OCI-LY3 (cell line): ENCODE measurements at regions not wholly inside any gene's neighbourhood (a gene's known extent, or its start where the extent isn't known, plus 50 kb on each side); places are given as distances from the start of the nearest gene placed in this dataset.

Experiments
- H2AFZ ChIP-seq: fragments of 200-600, 300-600 bp; shearing (Covaris generic); 2 replicates; pipeline ENCODE4 v1.6.0; 2014; ENCODE audit warnings: antibody characterized with exemption, low read depth, low read length
- H3K27ac ChIP-seq: fragments of 200-600, 300-600 bp; sonication (generic); 2 replicates; pipeline ENCODE4 v1.5.1; 2014; ENCODE audit warnings: mild to moderate bottlenecking, low read length, moderate library complexity, mixed read lengths
- H3K27me3 ChIP-seq: fragments of 200-600, 300-600 bp; sonication (generic); 2 replicates; pipeline ENCODE4 v1.6.1; 2014; ENCODE audit warnings: low read depth, low read length, mixed read lengths
- H3K36me3 ChIP-seq: fragments of 200-600, 300-600 bp; sonication (generic); replicated peaks from 2 replicates; pipeline ENCODE3; 2014; ENCODE audit warnings: low read depth, low read length, mixed read lengths
- H3K4me1 ChIP-seq: fragments of 300-600, 200-600 bp; sonication (generic); 2 replicates; pipeline ENCODE4 v1.6.1; 2014; ENCODE audit warnings: low read length, mixed read lengths
- H3K4me2 ChIP-seq: fragments of 200-600, 300-600 bp; sonication (generic); 2 replicates; pipeline ENCODE4 v1.6.1; 2014; ENCODE audit warnings: low read length, mixed read lengths
- H3K4me3 ChIP-seq: fragments of 300-600, 200-600 bp; sonication (generic); 2 replicates; pipeline ENCODE4 v1.5.1; 2014; ENCODE audit warnings: antibody characterized with exemption, mild to moderate bottlenecking, low read length, moderate library complexity
- H3K79me2 ChIP-seq: fragments of 300-600, 200-600 bp; shearing (Covaris generic); 2 replicates; pipeline ENCODE4 v1.6.1; 2014; ENCODE audit warnings: mild to moderate bottlenecking, low read length, mixed read lengths
- H3K9ac ChIP-seq: fragments of 300-600, 200-600 bp; shearing (Covaris generic); 2 replicates; pipeline ENCODE4 v1.6.0; 2014; ENCODE audit warnings: mild to moderate bottlenecking, low read length, moderate library complexity
- H3K9me3 ChIP-seq: fragments of 200-600, 300-600 bp; shearing (Covaris generic); 2 replicates; pipeline ENCODE4 v1.6.1; 2014; ENCODE audit warnings: low read length, mixed read lengths; ENCODE audit not compliant: insufficient read depth
- H4K20me1 ChIP-seq: fragments of 200-600, 300-600 bp; sonication (generic); 2 replicates; pipeline ENCODE4 v1.6.1; 2016; ENCODE audit warnings: low read length, mixed read lengths; ENCODE audit not compliant: insufficient read depth
- EZH2phosphoT487 ChIP-seq: fragments of 200-600 bp; shearing (Covaris generic); IDR thresholded peaks from 2 replicates; pipeline ENCODE4 v1.6.1; 2018; ENCODE audit warnings: antibody characterized with exemption, mixed run types, low read depth
- TF ChIP-seq, protein P1 (sequence below): fragments of 200-600, 300-600 bp; sonication (generic); IDR thresholded peaks from 2 replicates; pipeline ENCODE4 v1.5.1; 2014; ENCODE audit warnings: antibody characterized with exemption, low read length, low read depth

DNA sequence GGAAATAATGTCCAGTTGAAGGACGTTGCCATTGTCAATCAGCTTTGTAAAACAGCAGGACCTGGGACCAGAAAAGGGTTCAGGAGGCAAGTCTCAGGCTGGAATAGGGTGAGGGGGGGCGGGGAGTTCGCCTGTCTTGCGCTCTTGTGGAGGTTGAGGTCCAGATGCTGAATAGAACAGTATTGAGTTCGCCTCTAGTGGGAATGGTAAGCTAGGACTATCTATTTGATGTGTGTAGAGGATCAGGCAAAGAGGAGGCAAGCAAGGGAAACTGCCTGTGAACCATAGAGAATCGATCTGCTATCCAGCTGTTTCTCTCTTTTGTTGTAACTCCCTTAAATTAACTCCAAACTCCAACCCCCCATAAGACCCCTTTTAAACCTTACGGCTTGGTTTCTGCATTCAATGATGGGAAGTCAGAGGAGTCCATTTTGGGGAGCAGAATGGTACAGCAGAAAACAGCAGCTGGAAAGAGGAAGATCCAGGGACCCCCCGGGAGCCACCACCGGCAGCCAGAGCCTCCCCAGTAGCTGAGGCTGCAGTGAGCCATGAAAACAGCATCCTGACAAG is 133.7 kb downstream of the SLC28A3 start:
- H4K20me1 ChIP-seq, result no peaks in the 10 kb centered on the region
- H3K79me2 ChIP-seq, result no peaks in the 10 kb centered on the region
- no peak overlapping the region; the same call in 1 of the 2 replicates for H3K4me2 ChIP-seq
- H3K9me3 ChIP-seq, result no peaks in the 10 kb centered on the region
- no peaks in the 10 kb centered on the region for H3K36me3 ChIP-seq
- no peak for TF ChIP-seq EZH2phosphoT487
- TF ChIP-seq, protein P1, sequence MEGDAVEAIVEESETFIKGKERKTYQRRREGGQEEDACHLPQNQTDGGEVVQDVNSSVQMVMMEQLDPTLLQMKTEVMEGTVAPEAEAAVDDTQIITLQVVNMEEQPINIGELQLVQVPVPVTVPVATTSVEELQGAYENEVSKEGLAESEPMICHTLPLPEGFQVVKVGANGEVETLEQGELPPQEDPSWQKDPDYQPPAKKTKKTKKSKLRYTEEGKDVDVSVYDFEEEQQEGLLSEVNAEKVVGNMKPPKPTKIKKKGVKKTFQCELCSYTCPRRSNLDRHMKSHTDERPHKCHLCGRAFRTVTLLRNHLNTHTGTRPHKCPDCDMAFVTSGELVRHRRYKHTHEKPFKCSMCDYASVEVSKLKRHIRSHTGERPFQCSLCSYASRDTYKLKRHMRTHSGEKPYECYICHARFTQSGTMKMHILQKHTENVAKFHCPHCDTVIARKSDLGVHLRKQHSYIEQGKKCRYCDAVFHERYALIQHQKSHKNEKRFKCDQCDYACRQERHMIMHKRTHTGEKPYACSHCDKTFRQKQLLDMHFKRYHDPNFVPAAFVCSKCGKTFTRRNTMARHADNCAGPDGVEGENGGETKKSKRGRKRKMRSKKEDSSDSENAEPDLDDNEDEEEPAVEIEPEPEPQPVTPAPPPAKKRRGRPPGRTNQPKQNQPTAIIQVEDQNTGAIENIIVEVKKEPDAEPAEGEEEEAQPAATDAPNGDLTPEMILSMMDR, result no peak
- no peak overlapping the region for H3K4me3 ChIP-seq
- no peaks in the 10 kb centered on the region; the same call in 1 of the 2 replicates for H3K27me3 ChIP-seq
- H2AFZ ChIP-seq, result 0 out of 2 replicates have a peak overlapping the region, but pooled peaks have one; percentile 4
- no peaks in the 10 kb centered on the region for H3K4me1 ChIP-seq
- no peak overlapping the region for H3K9ac ChIP-seq
- H3K27ac ChIP-seq, result no peak overlapping the region

- H3K4me3 ChIP-seq, result no peak overlapping the region
- H3K9ac ChIP-seq, result no peak overlapping the region
- H3K4me1 ChIP-seq, result no peaks in the 10 kb centered on the region
- no peaks in the 10 kb centered on the region for H3K9me3 ChIP-seq
- no peaks in the 10 kb centered on the region for H3K79me2 ChIP-seq
- peak overlapping the region; percentile 4; the same call in 1 of the 2 replicates for H2AFZ ChIP-seq
- H3K27ac ChIP-seq, result no peak overlapping the region
- no peaks in the 10 kb centered on the region; the same call in 1 of the 2 replicates for H3K27me3 ChIP-seq
- H3K36me3 ChIP-seq, result no peaks in the 10 kb centered on the region
- H3K4me2 ChIP-seq, result no peak overlapping the region; the same call in 1 of the 2 replicates
- no peaks in the 10 kb centered on the region for H4K20me1 ChIP-seq
- no peak for TF ChIP-seq EZH2phosphoT487
- TF ChIP-seq, protein P1, result no peak
Measured at GRCh38 chr9:84207491-84207951, 133.0 kb downstream of the SLC28A3 start.

DNA sequence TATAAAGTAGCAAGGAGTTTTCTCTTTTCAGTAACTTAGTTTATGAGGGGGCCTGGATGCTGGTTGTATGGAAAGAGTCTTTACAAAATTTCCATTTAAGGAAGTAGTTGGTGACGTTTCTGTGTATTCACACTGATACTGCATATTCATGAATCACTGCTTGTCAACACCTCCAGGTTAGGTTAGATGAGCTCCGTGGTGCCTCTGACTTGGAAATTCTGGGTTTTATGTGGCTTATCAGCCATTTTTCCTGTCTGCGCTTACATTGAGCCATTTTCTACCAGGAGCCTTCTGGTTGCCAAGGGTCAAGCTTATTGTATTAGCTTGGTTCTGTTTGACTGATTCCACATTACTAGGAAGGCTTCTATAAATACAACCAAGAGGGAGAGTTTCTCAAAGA is 128.3 kb downstream of the SLC28A3 start:
- H3K4me1 ChIP-seq, result no peaks in the 10 kb centered on the region
- H3K36me3 ChIP-seq, result no peaks in the 10 kb centered on the region
- H3K79me2 ChIP-seq, result no peaks in the 10 kb centered on the region
- H4K20me1 ChIP-seq, result no peaks in the 10 kb centered on the region
- H2AFZ ChIP-seq, result no peak overlapping the region
- H3K27ac ChIP-seq, result no peak overlapping the region
- H3K9ac ChIP-seq, result no peak overlapping the region
- H3K27me3 ChIP-seq, result peaks cover 3% of the 10 kb centered on the region; the same call in 1 of the 2 replicates
- H3K4me2 ChIP-seq, result no peak overlapping the region
- TF ChIP-seq, protein P1, result no peak
- no peak for TF ChIP-seq EZH2phosphoT487
- H3K4me3 ChIP-seq, result no peak overlapping the region
- no peaks in the 10 kb centered on the region for H3K9me3 ChIP-seq

GRCh38 chr9:84212982-84213381 is 127.6 kb downstream of the SLC28A3 start:
- H3K36me3 ChIP-seq, result no peaks in the 10 kb centered on the region
- H3K4me1 ChIP-seq, result no peaks in the 10 kb centered on the region
- H3K27me3 ChIP-seq, result peaks cover 3% of the 10 kb centered on the region; the same call in 1 of the 2 replicates
- no peaks in the 10 kb centered on the region for H3K9me3 ChIP-seq
- H3K9ac ChIP-seq, result no peak overlapping the region
- H3K79me2 ChIP-seq, result no peaks in the 10 kb centered on the region
- no peak overlapping the region for H3K4me3 ChIP-seq
- no peak overlapping the region for H3K4me2 ChIP-seq
- TF ChIP-seq EZH2phosphoT487, result no peak
- TF ChIP-seq, protein P1, result no peak
- H3K27ac ChIP-seq, result no peak overlapping the region
- no peak overlapping the region for H2AFZ ChIP-seq
- no peaks in the 10 kb centered on the region for H4K20me1 ChIP-seq
